ENCODE measurements at regions not wholly inside any gene's neighbourhood (a gene's known extent, or its start where the extent isn't known, plus 50 kb on each side); places are given as distances from the start of the nearest gene placed in this dataset.
A peak's percentile ranks its signal among the peaks of the same experiment; 100 is the strongest.

- Mint-ChIP-seq H3K4me1 (no peaks in the 10 kb centered on the region), H3K9me3 (peaks cover 32% of the 10 kb centered on the region), H3K27ac (no peak overlapping the region), H3K27me3 (ENCODE audit: insufficient read depth) (peaks cover 10% of the 10 kb centered on the region), H3K4me3 (no peak overlapping the region), H3K36me3 (ENCODE audit: low read depth) (peaks cover 5% of the 10 kb centered on the region)
- no peaks in the 10 kb centered on the region for H3K36me3 ChIP-seq (ENCODE audit: control insufficient read depth, insufficient read depth, low read length)
- 94 to 95% methylated on average over 5 to 6 of the region's 6 CpGs for WGBS, 2 experiments (ENCODE audit: insufficient coverage in 1 of 2, insufficient read length in 1 of 2)
- TF ChIP-seq CTCF (conservative IDR thresholded peaks at IDR 0.05) = no peak
- no peak overlapping the region for H3K9ac ChIP-seq (ENCODE audit: extremely low read depth, low read length, poor library complexity, severe bottlenecking)
- no peaks in the 10 kb centered on the region for H3K4me1 ChIP-seq (ENCODE audit: control insufficient read depth, insufficient read depth, low read length)
- H3K27ac ChIP-seq (ENCODE audit: low read depth, low read length) = no peak overlapping the region
- H3K27me3 ChIP-seq (ENCODE audit: control insufficient read depth, insufficient read depth, low read length, poor library complexity, severe bottlenecking) = no peaks in the 10 kb centered on the region
- no peak overlapping the region for H3K4me3 ChIP-seq (ENCODE audit: low read length)
- peaks cover 19% of the 10 kb centered on the region for H3K9me3 ChIP-seq (ENCODE audit: control insufficient read depth, low read length)
- DNase-seq = no peak
Measured at GRCh38 chr20:48139262-48140041, 354.2 kb upstream of the SULF2 start.

- no peak overlapping the region for H3K9ac ChIP-seq (ENCODE audit: extremely low read depth, low read length, poor library complexity, severe bottlenecking)
- no peak overlapping the region for H3K27ac ChIP-seq (ENCODE audit: low read depth, low read length)
- no peak for DNase-seq
- H3K36me3 ChIP-seq (ENCODE audit: control insufficient read depth, insufficient read depth, low read length) = no peaks in the 10 kb centered on the region
- Mint-ChIP-seq H3K4me3 (no peak overlapping the region), H3K27me3 (ENCODE audit: insufficient read depth) (peaks cover 6% of the 10 kb centered on the region), H3K4me1 (peaks cover 17% of the 10 kb centered on the region), H3K9me3 (peaks cover 14% of the 10 kb centered on the region), H3K36me3 (ENCODE audit: low read depth) (peaks cover 2% of the 10 kb centered on the region), H3K27ac (no peak overlapping the region)
- peak overlapping the region; percentile 11 for H3K4me3 ChIP-seq (ENCODE audit: low read length)
- no peak for TF ChIP-seq CTCF (conservative IDR thresholded peaks at IDR 0.05)
- no peaks in the 10 kb centered on the region for H3K27me3 ChIP-seq (ENCODE audit: control insufficient read depth, insufficient read depth, low read length, poor library complexity, severe bottlenecking)
- H3K4me1 ChIP-seq (ENCODE audit: control insufficient read depth, insufficient read depth, low read length) = peaks cover 6% of the 10 kb centered on the region
- peaks cover 11% of the 10 kb centered on the region for H3K9me3 ChIP-seq (ENCODE audit: control insufficient read depth, low read length)
Measured at GRCh38 chr20:48132834-48133233, 347.6 kb upstream of the SULF2 start.

GRCh38 chr20:48131581-48131980 is 346.3 kb upstream of the SULF2 start:
- Mint-ChIP-seq H3K27me3 (ENCODE audit: insufficient read depth) (peaks cover 4% of the 10 kb centered on the region), H3K36me3 (ENCODE audit: low read depth) (peaks cover 2% of the 10 kb centered on the region), H3K4me1 (peaks cover 17% of the 10 kb centered on the region), H3K9me3 (peaks cover 14% of the 10 kb centered on the region), H3K27ac (no peak overlapping the region), H3K4me3 (no peak overlapping the region)
- no peak for DNase-seq
- H3K9me3 ChIP-seq (ENCODE audit: control insufficient read depth, low read length) = peaks cover 11% of the 10 kb centered on the region
- H3K27ac ChIP-seq (ENCODE audit: low read depth, low read length) = no peak overlapping the region
- H3K4me3 ChIP-seq (ENCODE audit: low read length) = no peak overlapping the region
- H3K4me1 ChIP-seq (ENCODE audit: control insufficient read depth, insufficient read depth, low read length) = peaks cover 6% of the 10 kb centered on the region
- H3K36me3 ChIP-seq (ENCODE audit: control insufficient read depth, insufficient read depth, low read length) = no peaks in the 10 kb centered on the region
- no peak overlapping the region for H3K9ac ChIP-seq (ENCODE audit: extremely low read depth, low read length, poor library complexity, severe bottlenecking)
- H3K27me3 ChIP-seq (ENCODE audit: control insufficient read depth, insufficient read depth, low read length, poor library complexity, severe bottlenecking) = no peaks in the 10 kb centered on the region
- no peak for TF ChIP-seq CTCF (conservative IDR thresholded peaks at IDR 0.05)
- WGBS, 2 experiments (ENCODE audit: insufficient coverage in 1 of 2, insufficient read length in 1 of 2) = 88 to 96% methylated on average over 1 of the region's 3 CpGs
